Calu3 (cell line): ENCODE measurements at regions not wholly inside any gene's neighbourhood (a gene's known extent, or its start where the extent isn't known, plus 50 kb on each side); places are given as distances from the start of the nearest gene placed in this dataset.

Experiments used
- BruUV-seq: library from RNA; stranded (reverse); fragments of 400-500 nt; replicated peaks from 2 replicates; lab custom pipeline; 2021; lab: Mats Ljungman, UMichigan
- CTCF ChIA-PET: fragments of 300-600 bp; sonication (Branson Sonifier 250); formaldehyde crosslinking; loops from one replicate; lab custom pipeline; 2022; ENCODE audit warnings: antibody characterized with exemption; lab: Charles Lee
- DNase-seq: peaks from one replicate; pipeline ENCODE4 v3.0.0; 2022
- H3K27ac Mint-ChIP-seq: one replicate; pipeline ENCODE4 v1.8.0; 2022; ENCODE audit warnings: mixed read lengths; ENCODE audit not compliant: unreplicated experiment
- H3K27me3 Mint-ChIP-seq: one replicate; pipeline ENCODE4 v1.8.0; 2022; ENCODE audit warnings: mixed read lengths; ENCODE audit not compliant: unreplicated experiment
- H3K36me3 Mint-ChIP-seq: one replicate; pipeline ENCODE4 v1.8.0; 2022; ENCODE audit warnings: mild to moderate bottlenecking, moderate library complexity, mixed read lengths; ENCODE audit not compliant: insufficient read depth, unreplicated experiment
- H3K4me1 Mint-ChIP-seq: one replicate; pipeline ENCODE4 v1.8.0; 2022; ENCODE audit warnings: mild to moderate bottlenecking, low read depth, mixed read lengths; ENCODE audit not compliant: unreplicated experiment
- H3K4me3 Mint-ChIP-seq: one replicate; pipeline ENCODE4 v1.8.0; 2022; ENCODE audit warnings: mild to moderate bottlenecking, low read depth, moderate library complexity, mixed read lengths; ENCODE audit not compliant: unreplicated experiment
- H3K9me3 Mint-ChIP-seq: one replicate; pipeline ENCODE4 v1.8.0; 2022; ENCODE audit warnings: low read depth, mixed read lengths; ENCODE audit not compliant: unreplicated experiment
- intact Hi-C: fragments of 100-400 bp; cut with micrococcal nuclease; formaldehyde crosslinking; loops from one replicate; pipeline ENCODE4 v1.10.0; 2022; ENCODE audit not compliant: unreplicated experiment
- TF ChIP-seq, protein P1 (sequence below): fragments of 200-600 bp; IDR thresholded peaks from one replicate; pipeline ENCODE4 v1.8.0; 2022; ENCODE audit warnings: antibody characterized with exemption; ENCODE audit not compliant: unreplicated experiment

DNA sequence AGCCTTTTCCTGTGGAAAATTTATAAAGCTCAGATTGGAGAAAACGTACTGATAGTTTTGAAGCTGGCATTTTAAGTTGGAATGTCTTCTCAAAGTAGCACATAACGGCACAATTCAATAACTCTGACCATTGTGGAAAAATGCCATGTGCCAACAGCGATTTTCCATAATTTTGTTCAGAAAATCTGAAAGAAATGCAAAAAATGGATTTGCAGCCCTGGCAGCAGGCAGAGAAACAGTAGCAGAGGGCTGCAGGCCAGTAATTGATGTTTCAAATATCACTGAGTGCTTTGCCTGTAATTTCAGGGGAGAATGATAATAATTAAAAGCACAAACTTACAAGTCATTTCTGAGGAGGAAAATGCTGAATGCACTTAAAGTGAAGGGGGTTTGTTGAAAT, 507.4 kb downstream of the MAFB start:
- Mint-ChIP-seq H3K9me3 (peaks cover 3% of the 10 kb centered on the region), H3K27me3 (no peaks in the 10 kb centered on the region), H3K36me3 (no peaks in the 10 kb centered on the region), H3K27ac (no peak overlapping the region), H3K4me1 (no peaks in the 10 kb centered on the region), H3K4me3 (no peak overlapping the region)
- BruUV-seq = no TSS peak
- intact Hi-C loops = no loop called here
- TF ChIP-seq, protein P1, sequence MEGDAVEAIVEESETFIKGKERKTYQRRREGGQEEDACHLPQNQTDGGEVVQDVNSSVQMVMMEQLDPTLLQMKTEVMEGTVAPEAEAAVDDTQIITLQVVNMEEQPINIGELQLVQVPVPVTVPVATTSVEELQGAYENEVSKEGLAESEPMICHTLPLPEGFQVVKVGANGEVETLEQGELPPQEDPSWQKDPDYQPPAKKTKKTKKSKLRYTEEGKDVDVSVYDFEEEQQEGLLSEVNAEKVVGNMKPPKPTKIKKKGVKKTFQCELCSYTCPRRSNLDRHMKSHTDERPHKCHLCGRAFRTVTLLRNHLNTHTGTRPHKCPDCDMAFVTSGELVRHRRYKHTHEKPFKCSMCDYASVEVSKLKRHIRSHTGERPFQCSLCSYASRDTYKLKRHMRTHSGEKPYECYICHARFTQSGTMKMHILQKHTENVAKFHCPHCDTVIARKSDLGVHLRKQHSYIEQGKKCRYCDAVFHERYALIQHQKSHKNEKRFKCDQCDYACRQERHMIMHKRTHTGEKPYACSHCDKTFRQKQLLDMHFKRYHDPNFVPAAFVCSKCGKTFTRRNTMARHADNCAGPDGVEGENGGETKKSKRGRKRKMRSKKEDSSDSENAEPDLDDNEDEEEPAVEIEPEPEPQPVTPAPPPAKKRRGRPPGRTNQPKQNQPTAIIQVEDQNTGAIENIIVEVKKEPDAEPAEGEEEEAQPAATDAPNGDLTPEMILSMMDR = no peak
- DNase-seq = no peak
- CTCF ChIA-PET = no interaction called here

DNA sequence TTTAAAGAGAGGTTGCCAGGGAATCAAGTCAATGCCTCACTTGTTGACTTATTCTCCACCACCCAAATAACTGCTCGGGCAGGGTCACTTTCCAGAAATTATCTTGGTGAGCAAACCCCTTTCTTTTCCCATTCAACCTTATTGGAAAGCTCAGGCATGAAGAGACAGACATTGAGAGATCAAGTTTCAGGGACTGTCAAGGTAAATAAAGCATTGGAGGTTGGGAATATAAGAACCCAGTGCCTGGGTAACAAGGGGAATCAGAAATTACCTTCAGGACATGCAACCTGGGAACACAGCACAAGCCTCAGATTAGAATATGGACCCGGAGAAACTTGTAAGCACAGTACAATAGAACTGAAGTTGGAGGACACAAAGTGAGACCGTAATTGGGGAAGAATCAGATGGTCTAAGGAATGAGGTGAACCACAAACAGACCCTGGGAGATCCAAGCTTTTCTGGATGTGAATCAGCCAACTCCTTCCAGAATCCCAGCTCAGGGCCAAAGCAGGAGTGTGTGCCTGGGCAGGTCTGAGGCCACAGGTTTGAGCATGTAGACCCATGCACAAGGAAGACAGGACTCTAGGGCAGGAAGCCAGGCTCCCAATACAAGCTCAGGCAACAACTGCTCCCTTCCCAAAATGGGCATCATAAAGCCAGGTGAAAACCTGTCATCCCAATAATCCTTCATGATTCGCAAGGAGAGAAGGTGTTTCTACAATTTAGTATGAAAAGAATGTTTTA, 512.8 kb downstream of the MAFB start:
- Mint-ChIP-seq H3K27ac (no peak overlapping the region), H3K27me3 (no peaks in the 10 kb centered on the region), H3K4me3 (no peak overlapping the region), H3K4me1 (no peaks in the 10 kb centered on the region), H3K36me3 (no peaks in the 10 kb centered on the region), H3K9me3 (peaks cover 8% of the 10 kb centered on the region)
- no TSS peak for BruUV-seq
- DNase-seq = no peak
- TF ChIP-seq, protein P1 = no peak
- intact Hi-C loops = no loop called here
- CTCF ChIA-PET = interaction anchor here (1.2 kb wide), 1 partner anchor 18 kb away, joined by 3 read pairs; no protein-coding TSS in a partner anchor

DNA sequence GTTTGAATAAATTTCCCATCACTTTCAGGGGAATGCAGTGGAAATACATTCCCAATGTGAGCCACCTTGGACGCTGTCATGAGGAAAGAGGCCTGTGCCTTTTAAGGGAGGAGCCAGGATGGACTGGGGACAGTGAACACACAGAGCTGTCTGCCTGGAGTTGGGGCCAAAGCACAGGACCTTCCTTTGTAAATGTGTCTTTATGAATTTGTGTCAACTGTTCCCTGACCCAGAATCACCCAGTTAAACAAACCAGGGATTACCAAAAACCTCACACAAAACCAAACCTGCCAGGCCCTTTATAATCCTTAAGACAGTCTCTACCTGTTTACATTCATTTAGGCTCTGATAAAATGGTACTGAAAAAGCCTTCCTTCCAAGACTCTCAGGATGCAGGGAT, 513.7 kb downstream of the MAFB start:
- TF ChIP-seq, protein P1 = no peak
- no peak overlapping the region for H3K4me3 Mint-ChIP-seq
- intact Hi-C loops = no loop called here
- no peaks in the 10 kb centered on the region for H3K36me3 Mint-ChIP-seq
- H3K9me3 Mint-ChIP-seq = peaks cover 8% of the 10 kb centered on the region
- H3K27ac Mint-ChIP-seq = no peak overlapping the region
- CTCF ChIA-PET = no interaction called here
- no peaks in the 10 kb centered on the region for H3K27me3 Mint-ChIP-seq
- no TSS peak for BruUV-seq
- H3K4me1 Mint-ChIP-seq = no peaks in the 10 kb centered on the region
- DNase-seq = no peak

DNA sequence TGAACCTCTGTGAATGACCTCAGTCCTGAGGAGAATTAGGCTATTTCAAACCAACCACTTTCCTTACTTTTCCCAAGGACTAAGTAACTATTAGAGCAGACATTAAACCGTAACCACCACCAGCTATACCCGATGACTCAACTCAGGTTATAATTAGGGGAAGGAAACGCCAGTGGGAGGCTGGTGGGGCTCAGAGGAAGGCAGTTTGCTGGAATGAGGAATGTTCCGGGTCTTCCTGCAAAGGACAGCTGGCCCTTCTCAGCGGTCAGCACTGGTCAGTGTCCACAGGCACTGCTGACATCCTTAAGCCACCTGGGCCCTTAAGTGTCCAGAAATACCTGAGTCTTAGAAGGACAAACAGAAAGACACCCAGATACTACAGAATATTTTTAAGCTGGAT, 515.2 kb downstream of the MAFB start:
- peaks cover 7% of the 10 kb centered on the region for H3K9me3 Mint-ChIP-seq
- intact Hi-C loops = no loop called here
- no TSS peak for BruUV-seq
- CTCF ChIA-PET = no interaction called here
- H3K36me3 Mint-ChIP-seq = no peaks in the 10 kb centered on the region
- no peak overlapping the region for H3K27ac Mint-ChIP-seq
- TF ChIP-seq, protein P1 = no peak
- no peaks in the 10 kb centered on the region for H3K4me1 Mint-ChIP-seq
- no peaks in the 10 kb centered on the region for H3K27me3 Mint-ChIP-seq
- H3K4me3 Mint-ChIP-seq = no peak overlapping the region
- DNase-seq = no peak
